ENCODE measurements at regions not wholly inside any gene's neighbourhood (a gene's known extent, or its start where the extent isn't known, plus 50 kb on each side); places are given as distances from the start of the nearest gene placed in this dataset.
"Not testable (repeated sequence)": the region's sequence is repeated elsewhere in the genome, so short reads cannot be mapped to it uniquely, and the experiment has no call there.

- no peak for DNase-seq
These were observed 1067.7 kb upstream of the COX7C start for GRCh38 chr5:85549836-85550599.

GRCh38 chr5:85556464-85556863 lies 1061.3 kb upstream of the COX7C start:
- DNase-seq: no peak

- no peak for DNase-seq
These were observed 1041.1 kb upstream of the COX7C start for GRCh38 chr5:85576666-85577065.

GRCh38 chr5:85587806-85588205 lies 1029.9 kb upstream of the COX7C start:
- not testable (repeated sequence) for DNase-seq

- DNase-seq: not testable (repeated sequence)
These were observed 1029.5 kb upstream of the COX7C start for GRCh38 chr5:85588268-85588667.

GRCh38 chr5:85590764-85591163 lies 1027.0 kb upstream of the COX7C start:
- DNase-seq: no peak

GRCh38 chr5:85591311-85591710 lies 1026.4 kb upstream of the COX7C start:
- no peak for DNase-seq

- DNase-seq: no peak
These were observed 1014.9 kb upstream of the COX7C start for GRCh38 chr5:85602843-85603242.

- no peak for DNase-seq
These were observed 1013.4 kb upstream of the COX7C start for GRCh38 chr5:85604378-85604777.

GRCh38 chr5:85604786-85605185 lies 1013.0 kb upstream of the COX7C start:
- DNase-seq: no peak

GRCh38 chr5:85605381-85605780 lies 1012.4 kb upstream of the COX7C start:
- DNase-seq: no peak

GRCh38 chr5:85614489-85614888 lies 1003.3 kb upstream of the COX7C start:
- no peak for DNase-seq

- DNase-seq: no peak
These were observed 996.1 kb upstream of the COX7C start for GRCh38 chr5:85621668-85622067.

GRCh38 chr5:85628153-85628552 lies 989.6 kb upstream of the COX7C start:
- no peak for DNase-seq

GRCh38 chr5:85638495-85639125 lies 979.1 kb upstream of the COX7C start:
- not testable (repeated sequence) for DNase-seq

GRCh38 chr5:85646036-85646435 lies 971.7 kb upstream of the COX7C start:
- DNase-seq: no peak

- no peak for DNase-seq
These were observed 971.1 kb upstream of the COX7C start for GRCh38 chr5:85646641-85647040.

GRCh38 chr5:85647349-85648127 lies 970.2 kb upstream of the COX7C start:
- no peak for DNase-seq

GRCh38 chr5:85648495-85648894 lies 969.2 kb upstream of the COX7C start:
- no peak for DNase-seq

- DNase-seq: no peak
These were observed 966.0 kb upstream of the COX7C start for GRCh38 chr5:85651731-85652130.

- DNase-seq: not testable (repeated sequence)
These were observed 963.6 kb upstream of the COX7C start for GRCh38 chr5:85654144-85654543.

GRCh38 chr5:85656050-85656449 lies 961.7 kb upstream of the COX7C start:
- DNase-seq: no peak

GRCh38 chr5:85657328-85657727 lies 960.4 kb upstream of the COX7C start:
- not testable (repeated sequence) for DNase-seq

All from Kasumi-1 (cell line).